Activated CD4-positive, alpha-beta T cell treated with anti-CD3 and anti-CD28 coated beads for 1 hour (primary cell): ENCODE measurements at regions not wholly inside any gene's neighbourhood (a gene's known extent, or its start where the extent isn't known, plus 50 kb on each side); places are given as distances from the start of the nearest gene placed in this dataset.

Experiments used
- DNase-seq: peaks from one replicate; pipeline ENCODE4 v3.0.0-alpha.2; 2020

DNA sequence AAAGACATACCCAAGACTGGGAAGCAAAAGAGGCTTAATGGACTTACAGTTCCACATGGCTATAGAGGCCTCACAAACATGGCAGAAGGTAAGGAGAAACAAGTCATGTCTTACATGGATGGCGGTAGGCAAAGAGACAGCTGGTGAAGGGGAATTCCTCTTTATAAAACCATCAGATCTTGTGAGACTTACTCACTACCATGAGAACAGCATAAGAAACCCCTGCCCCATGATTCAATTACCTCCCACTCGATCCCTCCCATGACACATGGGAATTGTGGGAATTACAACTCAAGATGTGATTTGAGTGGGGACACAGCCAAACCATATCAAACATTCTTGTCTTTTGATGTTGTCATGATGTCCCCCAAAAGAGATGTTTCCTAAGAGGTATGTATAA, 103.3 kb downstream of the DUSP10 start:
- DNase-seq = no peak

DNA sequence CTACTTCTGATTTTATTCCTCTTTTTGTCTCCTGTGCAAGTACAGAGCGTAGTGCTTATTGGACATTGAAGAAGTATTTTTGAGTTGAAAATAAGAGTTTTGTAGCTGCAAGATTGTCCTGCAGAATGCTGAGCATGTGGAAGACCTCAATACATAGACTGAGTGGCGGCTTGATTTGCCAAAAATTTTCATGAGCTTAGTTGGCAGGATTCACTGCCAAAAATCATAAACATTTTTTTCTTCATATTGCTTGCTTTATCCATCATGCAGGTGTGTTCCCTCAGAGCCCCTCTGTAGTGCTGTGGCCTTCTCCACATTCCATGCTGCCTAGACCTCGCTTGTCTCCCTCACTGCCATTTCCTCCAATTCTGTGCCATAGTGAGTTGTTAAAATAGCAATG, 100.1 kb downstream of the DUSP10 start:
- DNase-seq = no peak

DNA sequence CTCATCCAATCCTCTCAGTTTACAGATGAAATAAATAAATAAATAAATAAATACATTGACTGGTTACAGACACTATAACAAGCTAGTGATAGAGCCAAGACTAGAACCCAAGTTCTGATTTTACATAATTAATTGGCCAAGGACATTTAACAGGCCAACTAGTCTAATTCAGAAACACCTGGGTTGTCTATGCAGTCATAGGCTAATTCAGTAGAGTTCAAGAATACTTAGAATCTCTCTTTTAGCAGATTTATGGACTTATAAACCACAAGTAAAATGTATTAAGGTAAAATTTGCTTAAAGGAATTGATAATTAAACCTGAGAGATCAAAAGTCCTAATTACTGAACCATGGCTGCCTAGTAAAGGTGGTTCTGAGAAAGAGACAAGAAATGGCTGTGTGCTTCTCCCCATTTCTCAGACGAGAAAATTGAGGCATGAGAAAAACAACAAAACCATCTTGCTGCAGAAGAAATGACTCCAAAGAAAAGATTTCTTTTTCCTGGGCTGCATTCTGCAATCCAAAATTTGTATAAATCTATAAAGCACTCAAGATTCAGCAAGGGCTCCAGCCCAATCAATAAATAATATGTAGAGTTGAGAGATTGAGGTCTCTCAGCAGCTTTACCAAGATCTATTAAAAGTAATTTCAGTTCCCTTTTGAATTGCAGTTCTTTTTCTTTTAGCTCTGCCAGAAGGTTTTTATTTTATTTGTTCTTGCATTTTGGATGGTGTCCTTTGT, 98.3 kb downstream of the DUSP10 start:
- no peak for DNase-seq

DNA sequence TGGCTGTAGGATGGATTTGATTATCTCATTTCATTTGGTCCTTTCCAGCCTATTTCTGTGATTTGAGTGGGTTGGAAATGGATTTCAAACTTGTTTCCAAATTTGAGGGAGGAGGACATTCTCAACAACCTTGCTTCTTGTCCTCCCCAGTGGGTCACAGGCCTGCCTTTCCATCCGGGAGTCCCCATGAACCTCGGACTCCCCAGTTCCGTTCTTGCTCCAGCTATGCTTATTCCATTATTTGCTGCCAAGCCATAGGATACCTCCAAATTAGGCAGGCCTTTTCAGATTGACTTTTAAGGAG, 97.8 kb downstream of the DUSP10 start:
- DNase-seq = no peak

DNA sequence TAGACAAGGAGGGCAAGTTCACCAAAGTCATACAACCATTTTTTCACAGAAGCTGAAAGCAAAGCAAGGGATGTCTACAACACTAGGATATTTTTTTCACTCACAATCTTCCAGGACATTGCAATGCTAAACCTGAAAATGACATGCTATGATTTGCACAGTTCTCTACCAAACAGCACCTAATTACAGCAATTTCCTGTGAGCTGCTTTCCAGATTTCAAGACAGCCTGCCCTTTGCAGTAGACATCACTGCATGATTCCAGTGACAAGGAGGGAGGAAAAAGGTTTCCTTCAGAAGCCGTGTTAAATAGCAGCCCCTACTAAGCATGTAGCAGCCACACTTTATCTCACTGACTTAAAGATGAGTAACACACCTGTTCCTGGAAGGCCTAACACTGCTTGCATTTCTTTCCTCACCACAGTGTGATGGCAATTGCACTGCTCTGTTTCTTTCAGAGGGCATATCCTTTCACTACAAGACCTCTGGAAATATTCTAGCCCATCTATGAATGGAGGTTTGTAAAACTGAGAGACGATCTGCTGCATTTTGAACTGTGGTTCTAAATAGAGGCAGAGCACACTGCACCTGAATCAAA, 97.1 kb downstream of the DUSP10 start:
- no peak for DNase-seq

DNA sequence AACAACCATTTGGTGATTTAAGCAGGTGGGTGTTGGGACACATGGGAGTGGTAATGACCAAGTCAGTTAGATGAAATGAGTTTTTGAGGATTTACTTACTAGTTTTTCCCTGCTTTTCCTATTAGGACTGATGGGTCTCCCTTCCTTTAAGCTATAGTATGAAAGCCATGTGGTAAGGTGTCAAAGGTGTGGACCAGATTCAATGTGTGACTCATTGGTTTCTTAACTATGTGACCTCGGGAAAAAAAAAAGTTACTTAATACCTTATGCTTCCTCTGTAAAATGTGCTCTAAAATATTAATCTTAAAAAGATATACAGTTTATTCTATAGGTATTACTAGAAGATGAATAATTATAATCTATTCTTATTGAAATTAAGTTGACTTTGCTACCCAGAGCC, 93.7 kb downstream of the DUSP10 start:
- no peak for DNase-seq
